NK-92 (cell line): ENCODE measurements at regions not wholly inside any gene's neighbourhood (a gene's known extent, or its start where the extent isn't known, plus 50 kb on each side); places are given as distances from the start of the nearest gene placed in this dataset.
"Not testable (repeated sequence)": the region's sequence is repeated elsewhere in the genome, so short reads cannot be mapped to it uniquely, and the experiment has no call there.

ENCODE experiments used
- DNase-seq: peaks from one replicate; lab custom pipeline; 2025; ENCODE audit not compliant: unreplicated experiment; lab: John Stamatoyannopoulos, UW

DNA sequence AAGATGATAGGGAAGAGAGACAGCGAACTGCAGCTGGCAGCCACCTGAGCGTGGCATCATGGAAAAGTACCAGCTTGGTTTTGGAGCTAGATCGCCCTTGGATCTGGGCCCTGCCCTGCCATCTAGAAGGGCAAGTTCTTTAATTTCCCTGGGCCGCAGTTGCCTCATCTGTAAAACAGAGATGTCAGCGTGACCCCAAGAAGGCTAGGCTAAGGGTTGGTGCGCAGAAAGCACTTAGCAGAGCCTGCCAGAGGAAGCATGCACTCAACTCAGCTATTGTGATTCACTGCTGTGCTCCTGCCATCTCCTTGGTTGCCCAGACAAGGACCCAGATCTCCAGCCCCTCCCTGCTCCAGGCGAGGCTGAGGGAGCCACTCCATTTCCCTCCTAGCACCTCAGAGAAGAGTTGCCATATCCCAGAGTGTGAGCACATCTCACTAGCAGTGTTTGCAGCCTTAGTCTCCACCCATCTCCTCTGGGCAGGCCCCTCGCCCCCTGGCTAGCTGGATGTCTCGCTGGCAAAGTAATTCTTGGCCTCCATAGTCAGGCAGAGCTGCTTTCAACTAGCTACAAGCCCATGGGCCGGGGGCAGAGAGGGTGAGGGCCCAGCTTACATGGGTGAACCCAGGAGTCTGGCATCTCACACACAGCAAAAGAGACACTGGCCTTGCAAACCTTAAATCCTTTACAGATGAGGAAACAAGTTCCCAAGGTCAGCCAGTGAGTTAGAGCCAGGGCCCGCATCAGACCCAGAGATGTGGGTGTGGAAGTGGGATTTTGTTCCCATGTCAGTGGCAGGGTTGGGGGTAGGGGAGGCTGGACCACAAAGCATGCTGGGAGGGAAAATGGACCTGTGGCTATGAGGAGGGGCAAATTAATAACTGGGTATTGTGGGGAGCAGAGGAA lies 280.7 kb upstream of the TLE3 start:
- DNase-seq: no peak

DNA sequence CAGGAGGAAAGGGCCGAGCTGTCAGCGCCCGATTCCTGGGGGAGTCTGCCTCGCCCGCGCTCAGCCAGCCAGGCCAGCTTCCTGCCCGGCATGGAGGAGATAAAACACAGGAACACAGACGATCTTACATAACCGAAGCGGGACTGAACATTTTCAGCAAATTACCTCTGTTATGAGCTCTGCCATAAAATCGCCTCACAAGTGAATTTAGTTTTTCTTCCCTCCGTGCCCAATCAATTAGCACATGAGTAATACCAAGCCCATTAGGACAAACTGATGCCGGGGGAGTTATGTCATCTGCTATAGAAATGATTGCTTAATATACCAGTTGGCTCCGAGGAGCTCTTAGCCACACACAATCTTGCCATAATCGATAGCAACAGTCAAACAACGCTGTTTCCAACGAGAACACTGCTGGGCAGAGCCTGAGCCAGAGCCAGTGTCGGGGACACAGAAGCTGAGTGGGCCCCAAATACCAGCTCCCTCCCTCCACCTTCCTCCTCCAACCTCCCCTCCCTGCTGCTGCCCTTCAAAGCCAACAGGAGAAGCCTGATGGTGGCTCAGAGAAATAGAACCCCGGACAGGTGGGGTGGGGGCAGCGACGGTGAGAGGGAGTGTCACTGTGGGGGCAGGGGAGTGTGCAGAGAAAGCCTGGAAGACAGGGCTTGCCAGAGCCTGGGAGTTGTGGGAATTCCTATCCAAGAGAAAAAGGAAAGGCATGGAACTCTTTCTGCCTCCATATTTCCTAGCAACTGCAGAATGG lies 279.4 kb upstream of the TLE3 start:
- no peak for DNase-seq

DNA sequence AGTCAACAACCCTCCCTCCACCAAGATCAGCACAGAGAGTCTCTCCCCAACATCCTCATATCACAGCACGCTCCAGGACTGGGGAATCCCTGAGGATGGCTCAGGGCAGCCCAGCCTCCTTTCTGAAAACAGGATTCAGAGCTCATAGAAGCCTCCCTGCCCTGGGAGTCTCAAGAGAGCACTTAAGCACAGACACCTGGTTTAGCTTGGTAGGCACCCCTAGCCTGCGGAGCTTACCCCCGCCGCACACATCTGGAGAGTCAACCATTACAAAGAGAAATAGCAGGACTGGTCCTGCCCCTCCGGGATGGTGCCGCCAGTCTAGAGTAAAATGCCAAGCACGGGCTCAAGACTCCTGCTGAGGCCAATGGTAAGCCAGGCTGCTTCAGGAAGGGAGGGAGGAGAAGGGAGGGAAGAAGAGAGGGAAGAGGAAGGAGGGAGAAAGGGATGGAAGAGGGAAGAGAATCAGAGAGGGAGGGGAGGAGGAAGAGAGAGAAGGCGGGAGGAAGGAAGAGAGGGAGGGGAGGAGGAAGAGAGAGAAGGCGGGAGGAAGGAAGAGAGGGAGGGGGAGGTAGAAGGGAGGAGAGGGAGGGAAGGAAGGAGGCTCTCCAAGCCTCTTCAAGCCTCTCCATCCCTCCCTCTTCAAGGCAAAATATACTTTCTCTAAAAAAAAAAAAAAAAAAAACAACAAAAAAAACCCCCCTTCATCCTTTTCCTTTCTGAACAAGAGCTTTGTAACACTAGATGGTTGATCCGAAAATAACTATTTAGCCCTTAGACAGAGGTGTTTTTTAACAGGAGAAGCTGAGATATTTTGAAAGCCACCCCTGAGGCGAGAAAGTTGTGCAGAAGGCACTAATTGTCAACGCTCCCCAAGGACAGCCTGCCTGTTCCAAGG lies 278.6 kb upstream of the TLE3 start:
- DNase-seq: no peak

DNA sequence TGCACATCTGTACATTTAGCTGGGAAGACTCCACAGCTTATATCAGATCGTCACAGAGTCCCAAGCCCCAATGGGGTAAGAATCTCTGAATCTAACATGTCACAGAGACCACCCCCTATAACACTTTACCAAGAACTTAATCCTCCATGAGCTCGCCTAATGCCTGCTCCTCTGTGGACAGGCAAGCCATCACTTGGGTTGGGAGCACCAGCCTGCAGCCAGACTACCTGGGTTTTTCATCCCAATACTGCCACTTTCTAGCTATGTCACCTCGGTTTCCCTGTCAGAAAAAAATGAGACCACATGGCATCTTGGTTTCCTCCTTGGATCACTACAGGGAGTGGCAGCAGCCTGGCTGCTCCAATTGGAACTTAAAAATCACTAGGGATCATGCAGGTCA lies 277.9 kb upstream of the TLE3 start:
- no peak for DNase-seq

DNA sequence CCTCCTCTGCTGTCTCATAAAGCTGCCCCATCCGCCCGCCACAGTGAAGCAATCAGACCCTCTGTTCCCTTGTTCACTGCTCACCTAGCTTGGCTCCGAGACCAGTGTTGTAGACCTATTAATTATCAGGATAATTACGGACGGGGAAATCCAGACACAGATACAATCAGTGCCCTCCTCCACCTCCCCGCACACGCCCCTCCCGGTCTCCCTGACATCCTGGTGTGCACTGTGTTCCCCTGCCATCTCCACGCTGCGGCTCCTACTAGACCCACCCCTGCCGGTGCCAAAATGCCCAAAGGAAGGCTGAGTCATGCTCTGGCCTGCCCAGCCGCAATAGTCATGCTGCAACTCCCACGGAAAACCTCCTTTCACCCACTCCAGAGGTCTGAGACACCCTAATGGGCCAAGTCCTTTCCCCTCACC lies 277.3 kb upstream of the TLE3 start:
- no peak for DNase-seq

DNA sequence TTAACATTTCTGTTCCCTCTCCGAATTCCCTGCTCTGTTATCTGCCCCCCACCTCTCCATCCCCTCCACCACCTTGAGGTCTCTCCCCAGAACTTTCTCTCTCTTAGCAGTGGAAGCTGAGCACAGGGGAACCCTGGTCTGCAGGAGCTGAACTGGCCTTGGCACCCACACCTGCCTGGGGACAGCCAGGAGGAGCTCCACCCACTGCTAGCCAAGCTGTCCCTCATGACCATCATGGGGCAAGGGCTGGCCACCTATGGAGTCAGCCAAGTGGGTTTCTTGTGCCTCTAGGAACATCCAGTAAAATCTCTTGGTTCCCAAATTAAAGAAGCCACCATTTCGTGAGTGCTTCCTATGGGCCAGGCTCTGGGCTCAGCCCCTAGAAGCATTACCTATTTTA lies 276.4 kb upstream of the TLE3 start:
- DNase-seq: no peak

DNA sequence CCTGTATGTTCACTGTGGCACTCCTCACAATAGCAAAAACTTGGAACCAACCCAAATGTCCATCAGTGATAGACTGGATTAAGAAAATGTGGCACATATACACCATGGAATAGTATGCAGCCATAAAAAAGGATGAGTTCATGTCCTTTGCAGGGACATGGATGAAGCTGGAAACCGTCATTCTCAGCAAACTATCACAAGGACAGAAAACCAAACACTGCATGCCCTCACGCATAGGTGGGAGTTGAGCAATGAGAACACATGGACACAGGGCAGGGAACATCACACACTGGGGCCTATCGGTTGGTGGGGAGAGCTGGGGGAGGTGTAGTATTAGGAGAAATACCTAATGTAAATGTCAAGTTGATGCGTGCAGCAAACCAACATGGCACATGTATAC lies 275.7 kb upstream of the TLE3 start:
- DNase-seq: not testable (repeated sequence)

DNA sequence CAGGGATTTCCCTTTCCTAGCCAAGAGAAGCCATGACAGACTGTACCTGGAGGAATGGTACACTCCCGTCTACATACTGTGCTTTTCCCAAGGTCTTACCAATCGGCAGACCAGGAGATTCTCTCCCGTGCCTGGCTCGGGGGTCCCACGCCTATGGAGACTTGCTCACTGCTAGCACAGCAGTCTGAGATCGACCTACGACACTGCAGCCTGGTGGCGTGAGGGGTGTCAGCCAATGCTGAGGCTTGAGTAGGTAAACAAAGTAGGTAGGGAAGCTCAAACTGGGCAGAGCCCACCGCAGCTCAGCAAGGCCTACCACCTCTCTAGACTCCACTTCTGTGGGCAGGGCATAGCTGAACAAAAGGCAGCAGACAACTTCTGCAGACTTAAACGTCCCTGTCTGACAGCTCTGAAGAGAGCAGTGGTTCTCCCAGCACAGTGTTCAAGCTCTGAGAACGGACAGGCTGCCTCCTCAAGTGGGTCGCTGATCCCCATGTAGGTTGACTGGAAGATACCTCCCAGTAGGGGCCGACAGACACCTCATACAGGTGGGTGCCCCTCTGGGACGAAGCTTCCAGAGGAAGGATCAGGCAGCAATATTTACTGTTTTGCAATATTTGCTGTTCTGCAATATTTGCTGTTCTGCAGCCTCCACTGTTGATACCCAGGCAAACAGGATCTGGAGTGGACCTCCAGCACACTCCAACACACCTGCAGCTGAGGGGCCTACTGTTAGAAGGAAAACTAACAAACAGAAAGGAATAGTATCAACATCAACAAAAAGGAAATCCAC lies 270.4 kb upstream of the TLE3 start:
- not testable (repeated sequence) for DNase-seq

DNA sequence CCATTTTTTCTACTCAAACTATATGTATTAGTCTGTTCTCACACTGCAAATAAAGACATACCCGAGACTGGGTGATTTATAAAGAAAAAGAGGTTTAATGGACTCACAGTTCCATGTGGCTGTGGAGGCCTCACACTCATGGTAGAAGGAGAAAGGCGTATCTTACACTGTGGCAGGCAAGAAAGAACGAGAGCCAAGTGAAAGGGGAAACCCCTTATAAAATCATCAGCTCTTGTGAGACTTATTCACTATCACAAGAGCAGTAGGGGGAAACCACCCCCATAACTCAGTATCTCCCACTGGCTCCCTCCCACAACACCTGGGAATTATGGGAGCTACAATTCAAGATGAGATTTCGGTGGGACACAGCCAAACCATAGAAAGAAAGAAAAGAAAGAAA lies 266.3 kb upstream of the TLE3 start:
- not testable (repeated sequence) for DNase-seq

DNA sequence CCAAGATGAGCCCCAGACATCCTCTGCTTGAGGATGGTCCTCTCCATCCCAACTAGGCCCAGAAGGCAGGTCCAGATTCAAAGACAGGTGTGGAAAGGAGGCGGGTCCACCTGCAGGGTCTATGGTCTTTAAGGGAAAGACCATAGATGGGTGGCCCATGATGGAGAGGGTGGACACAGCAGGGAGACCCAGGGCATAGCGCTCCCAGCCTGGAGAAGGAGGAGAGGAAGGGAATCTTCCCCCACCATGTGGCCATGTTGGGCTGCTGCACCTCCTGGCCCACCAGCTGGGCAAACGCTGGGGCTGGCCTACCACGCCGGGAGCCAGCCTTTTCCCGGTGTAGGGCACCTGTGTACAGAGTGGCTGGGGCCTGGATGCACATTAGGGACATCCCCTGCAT lies 265.2 kb upstream of the TLE3 start:
- no peak for DNase-seq

DNA sequence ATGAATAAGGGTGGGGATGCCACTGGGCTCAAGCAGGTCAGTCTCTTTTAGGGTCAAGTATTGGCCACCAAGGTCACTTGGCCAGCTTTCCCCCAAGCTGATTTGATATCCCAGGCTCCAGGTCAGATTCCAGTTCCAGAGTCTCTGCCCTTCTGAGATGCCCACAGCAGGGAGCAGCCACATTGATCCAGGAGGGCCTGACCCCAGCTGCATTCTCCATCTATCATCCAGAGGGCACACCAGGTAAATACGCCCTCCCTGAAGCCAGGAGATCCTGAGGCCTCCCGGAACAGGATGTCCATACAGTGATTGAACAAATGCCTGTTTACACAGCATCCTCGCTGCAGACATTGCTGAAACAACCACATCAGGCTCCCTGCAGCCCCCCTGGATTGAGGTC lies 264.6 kb upstream of the TLE3 start:
- no peak for DNase-seq

DNA sequence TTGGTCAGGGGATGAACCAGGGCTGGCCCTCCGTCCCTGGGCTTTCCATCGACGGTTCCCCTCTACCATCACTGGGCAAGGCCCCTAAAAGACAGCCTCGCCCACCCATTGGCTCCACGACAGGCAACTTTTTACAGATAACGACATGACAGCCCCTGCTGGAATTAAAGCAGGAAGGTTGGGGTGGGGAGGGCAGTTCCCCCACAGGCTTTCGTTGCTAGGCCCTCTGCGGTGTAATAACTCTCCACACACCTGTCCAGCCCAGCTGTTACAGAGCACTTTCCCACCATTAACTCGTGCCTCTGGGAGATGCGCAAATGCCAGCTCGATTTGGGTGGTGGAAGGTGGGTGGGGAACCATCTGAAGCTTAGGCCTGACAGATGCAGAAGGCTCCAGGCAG lies 264.2 kb upstream of the TLE3 start:
- no peak for DNase-seq

DNA sequence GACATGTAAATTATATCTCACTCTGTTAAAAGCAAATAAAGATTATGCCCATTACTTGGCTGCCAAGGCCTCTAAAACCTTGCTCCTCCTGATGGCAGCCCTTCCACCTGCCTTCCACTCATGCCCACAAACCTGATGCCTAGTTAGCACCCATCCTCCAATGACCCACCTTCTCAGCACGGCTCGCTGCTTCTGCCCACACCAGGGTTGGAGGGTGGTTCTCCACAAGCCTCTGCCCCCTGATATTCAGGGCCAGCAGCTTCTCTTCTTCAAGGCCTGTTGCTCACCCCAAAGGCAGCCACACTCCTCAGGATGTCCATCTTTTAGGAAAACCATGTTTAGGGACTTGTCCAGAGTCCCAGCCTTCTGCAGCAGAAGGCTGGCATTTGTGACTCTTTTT lies 263.4 kb upstream of the TLE3 start:
- no peak for DNase-seq

DNA sequence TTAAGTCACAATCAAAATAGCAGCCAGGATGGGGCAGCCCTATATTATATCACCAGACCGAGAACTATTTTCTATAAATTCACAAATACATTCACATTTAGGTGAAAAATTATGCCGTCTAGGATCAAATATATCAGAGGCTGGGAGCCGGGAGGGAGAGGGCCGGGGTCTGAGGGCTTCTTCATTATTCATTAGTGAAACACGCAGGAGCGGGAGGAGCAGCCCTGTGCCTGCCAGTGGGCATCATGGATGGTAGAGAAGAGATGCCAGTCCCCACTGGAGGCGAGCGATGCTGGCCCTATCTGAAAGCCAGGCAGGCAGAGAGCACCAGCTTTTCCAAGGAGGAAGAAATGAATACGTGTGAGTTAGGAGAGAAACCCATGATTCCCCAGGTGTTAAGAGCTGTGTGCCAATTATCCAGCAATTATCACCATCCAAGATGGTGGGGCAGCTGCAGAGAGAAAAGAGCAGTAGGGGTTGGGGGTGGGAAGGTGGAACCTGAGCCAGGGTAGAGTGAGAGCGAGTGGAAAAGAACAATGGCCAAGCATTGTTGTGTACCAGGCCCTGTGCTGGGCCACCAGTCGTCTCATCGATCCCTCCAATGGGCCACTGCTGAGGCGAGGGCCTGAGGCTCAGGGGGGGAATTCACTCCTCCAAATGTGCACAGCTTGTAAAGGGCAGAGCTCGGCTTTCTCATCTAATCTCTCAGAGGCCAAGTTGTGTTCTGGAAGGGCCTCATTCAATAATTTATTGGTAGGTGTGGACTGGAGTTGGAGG lies 261.3 kb upstream of the TLE3 start:
- DNase-seq: no peak

DNA sequence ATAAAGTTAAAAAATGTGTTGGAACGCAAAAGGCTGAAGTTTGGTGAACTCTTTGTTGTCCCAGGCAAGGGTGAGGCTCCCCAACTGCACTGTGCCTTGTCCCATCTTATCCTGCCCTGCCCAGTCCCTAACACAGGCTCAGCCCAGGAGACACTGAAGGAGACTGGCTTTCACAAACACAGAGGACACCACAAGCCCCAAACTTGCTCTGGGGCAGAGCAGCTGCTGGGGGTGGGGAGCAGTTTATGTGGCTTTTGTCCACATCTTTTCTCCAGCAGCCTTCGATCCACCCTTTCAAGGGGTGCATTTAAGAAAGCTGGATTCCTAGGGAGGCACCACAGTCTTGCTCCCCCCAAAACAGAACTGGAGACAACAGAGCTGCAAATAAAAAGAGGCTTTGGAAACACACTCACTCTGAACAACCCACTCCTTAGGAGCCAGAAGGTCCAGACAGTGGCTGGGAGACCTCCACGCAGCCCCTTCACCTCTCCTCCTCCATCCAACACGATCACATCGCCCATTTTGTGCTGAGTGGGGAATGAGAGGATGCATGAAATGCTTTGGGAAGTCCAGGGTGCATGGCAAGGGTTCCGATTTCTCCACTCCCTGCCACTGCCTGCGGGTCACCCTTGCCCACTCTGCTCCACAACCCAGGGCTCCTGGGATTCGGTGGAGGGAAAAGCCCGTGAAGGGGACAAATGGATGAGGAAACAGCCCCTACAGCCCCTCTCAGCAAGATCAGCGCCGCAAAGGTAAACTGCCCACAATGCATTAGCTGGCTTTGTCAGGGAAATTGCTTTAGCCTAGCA lies 260.5 kb upstream of the TLE3 start:
- DNase-seq: no peak

DNA sequence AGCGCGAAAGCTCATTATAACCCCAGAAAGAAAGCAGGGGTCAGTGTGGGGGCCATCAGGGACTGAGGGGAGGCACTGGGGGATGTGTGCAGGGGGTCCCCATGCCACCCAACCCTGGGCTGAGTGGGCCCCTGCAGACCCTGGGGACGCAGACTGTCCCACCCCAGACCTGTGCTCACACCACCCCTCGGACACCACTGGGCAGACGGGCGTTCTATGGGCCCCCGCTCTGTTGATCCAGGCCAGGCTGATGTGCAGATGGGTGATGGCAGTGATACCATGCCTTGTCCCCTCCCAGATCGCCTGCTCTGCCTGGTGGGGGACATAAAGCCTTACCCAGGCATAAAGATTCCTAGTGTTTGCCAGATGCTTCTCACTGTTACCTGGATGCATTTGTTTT lies 259.7 kb upstream of the TLE3 start:
- DNase-seq: no peak

DNA sequence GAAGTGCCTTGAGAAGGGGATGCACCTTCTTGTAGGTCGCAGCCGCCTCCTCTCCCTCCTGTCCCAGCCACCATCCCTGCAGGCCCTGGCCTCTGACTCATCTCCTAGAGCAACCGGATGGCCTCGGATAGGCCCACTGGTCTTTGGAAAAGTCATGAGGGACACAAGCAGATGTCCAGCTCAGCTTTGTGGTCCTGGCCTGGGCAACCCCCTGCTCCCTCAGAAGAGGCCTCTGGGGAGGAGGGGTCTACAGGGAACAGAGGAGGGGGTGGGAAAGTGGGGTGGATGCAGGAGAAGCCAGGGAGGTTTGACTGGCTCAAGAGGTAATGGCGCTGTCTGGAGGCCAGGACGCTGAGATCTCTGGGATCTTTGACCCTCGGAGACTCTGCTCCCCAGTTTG lies 259.2 kb upstream of the TLE3 start:
- no peak for DNase-seq

DNA sequence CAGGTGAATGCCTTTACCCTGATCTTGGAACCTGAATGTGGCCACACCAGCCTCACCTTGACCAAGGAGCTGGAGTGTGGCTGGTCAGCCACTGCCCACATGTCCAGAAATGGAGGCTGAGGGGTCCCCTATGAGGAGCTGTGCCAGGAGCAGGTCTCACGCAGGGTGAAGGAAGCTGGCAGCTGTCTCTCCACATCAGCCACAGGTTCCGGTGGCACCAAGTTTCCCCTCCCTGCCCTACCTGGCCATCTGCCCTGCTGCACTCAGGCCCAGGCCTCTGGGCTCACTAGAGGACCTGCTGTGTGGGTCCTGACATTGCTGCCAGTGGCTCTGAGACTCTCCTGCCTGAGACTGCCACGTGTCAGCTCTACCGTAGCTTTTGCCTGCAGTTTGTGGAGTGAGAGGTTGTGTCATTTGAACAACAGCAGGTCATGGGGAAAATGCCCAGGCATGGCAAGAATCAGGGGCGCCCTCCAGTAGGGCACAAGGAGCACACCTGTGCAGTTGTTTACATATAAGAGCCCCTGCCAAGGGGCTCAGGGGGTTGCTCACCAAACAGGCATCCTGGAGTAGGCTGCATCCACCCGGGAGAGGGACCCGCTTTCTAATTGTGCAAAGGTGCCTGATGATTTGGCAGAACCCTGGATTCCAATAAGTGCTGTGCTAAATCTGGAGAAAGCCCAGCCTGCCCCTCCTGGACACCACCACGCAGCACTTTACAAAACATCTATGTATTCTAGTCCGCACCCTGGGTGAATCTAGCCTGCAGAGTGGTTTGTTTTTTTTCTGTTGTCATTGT lies 258.5 kb upstream of the TLE3 start:
- DNase-seq: no peak
